PC-3 (cell line): ENCODE measurements at regions not wholly inside any gene's neighbourhood (a gene's known extent, or its start where the extent isn't known, plus 50 kb on each side); places are given as distances from the start of the nearest gene placed in this dataset.

Experiments used
- EZH2 ChIP-seq: fragments of 300-600 bp; sonication (generic); IDR thresholded peaks from one replicate; pipeline ENCODE4 v1.6.1; 2017; ENCODE audit warnings: antibody characterized with exemption, mild to moderate bottlenecking, low read length; ENCODE audit not compliant: unreplicated experiment
- EZH2phosphoT487 ChIP-seq: fragments of 300-600 bp; sonication (generic); IDR thresholded peaks from 2 replicates; pipeline ENCODE4 v1.6.1; 2018; ENCODE audit warnings: mild to moderate bottlenecking, antibody characterized with exemption, low read length, borderline replicate concordance
- TF ChIP-seq, protein P1 (sequence below): fragments of 300-600 bp; sonication (generic); conservative IDR thresholded peaks from 2 replicates; pipeline ENCODE4 v1.5.1; 2017; ENCODE audit warnings: antibody characterized with exemption, low read depth, mild to moderate bottlenecking, low read length

DNA sequence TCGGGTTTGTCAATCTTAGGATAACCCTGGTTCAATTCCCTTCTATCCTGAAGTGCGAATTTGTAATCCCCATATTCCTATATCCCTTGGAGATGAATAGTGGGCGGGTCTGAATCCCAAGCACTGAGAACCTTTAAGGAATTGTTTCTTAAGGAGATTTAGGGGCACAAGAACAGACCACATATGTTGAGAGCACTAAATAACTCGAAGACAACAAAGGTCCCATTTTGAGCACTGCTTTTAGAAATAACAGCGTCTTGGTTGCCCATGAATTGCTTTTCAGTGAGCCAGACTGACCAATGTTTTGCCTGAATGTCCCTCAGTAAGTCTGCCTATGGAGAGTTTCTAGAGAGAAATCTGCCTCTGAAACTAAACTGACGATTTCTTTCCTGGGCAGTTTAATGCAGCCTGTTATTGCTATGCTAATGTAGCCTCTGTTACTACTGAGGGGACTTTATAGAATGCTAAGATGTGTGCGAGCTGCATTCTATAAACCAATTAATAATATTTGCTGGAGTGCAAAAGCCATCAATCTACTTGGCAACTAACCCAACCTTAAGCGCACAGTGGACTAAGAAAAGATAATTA lies 445.0 kb upstream of the DMAC1 start:
- TF ChIP-seq, protein P1, sequence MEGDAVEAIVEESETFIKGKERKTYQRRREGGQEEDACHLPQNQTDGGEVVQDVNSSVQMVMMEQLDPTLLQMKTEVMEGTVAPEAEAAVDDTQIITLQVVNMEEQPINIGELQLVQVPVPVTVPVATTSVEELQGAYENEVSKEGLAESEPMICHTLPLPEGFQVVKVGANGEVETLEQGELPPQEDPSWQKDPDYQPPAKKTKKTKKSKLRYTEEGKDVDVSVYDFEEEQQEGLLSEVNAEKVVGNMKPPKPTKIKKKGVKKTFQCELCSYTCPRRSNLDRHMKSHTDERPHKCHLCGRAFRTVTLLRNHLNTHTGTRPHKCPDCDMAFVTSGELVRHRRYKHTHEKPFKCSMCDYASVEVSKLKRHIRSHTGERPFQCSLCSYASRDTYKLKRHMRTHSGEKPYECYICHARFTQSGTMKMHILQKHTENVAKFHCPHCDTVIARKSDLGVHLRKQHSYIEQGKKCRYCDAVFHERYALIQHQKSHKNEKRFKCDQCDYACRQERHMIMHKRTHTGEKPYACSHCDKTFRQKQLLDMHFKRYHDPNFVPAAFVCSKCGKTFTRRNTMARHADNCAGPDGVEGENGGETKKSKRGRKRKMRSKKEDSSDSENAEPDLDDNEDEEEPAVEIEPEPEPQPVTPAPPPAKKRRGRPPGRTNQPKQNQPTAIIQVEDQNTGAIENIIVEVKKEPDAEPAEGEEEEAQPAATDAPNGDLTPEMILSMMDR = no peak
- TF ChIP-seq EZH2 = no peak
- no peak for TF ChIP-seq EZH2phosphoT487
